HEK293 (cell line): ENCODE measurements at regions not wholly inside any gene's neighbourhood (a gene's known extent, or its start where the extent isn't known, plus 50 kb on each side); places are given as distances from the start of the nearest gene placed in this dataset.

Source experiments
- CTCF ChIA-PET: fragments of 350-600 bp; formaldehyde crosslinking; extraction: SDS; loops from one replicate; lab custom pipeline; 2021; ENCODE audit warnings: antibody characterized with exemption; lab: Yijun Ruan, JAX
- POLR2A ChIA-PET: fragments of 300-600 bp; formaldehyde crosslinking; extraction: SDS; loops from one replicate; lab custom pipeline; 2020; ENCODE audit warnings: antibody characterized with exemption, inconsistent platforms; lab: Yijun Ruan, JAX
- H3K27ac ChIP-seq: fragments of 200-500 bp; sonication (Bioruptor generic); 2 replicates; pipeline ENCODE4 v1.5.1; 2014; ENCODE audit warnings: low read depth, low read length, control low read depth, inconsistent platforms; ENCODE audit errors: extremely low read depth
- H3K36me3 ChIP-seq, 2 experiments: fragments of 200-500 bp in 1 of 2; sonication (Bioruptor generic) in 1 of 2; 1 replicate in 1 of 2; 2 replicates in 1 of 2; pipeline ENCODE4 v1.5.1; 2014 to 2017; ENCODE audit warnings: inconsistent platforms in 2 of 2, low read length in 2 of 2; ENCODE audit not compliant: control insufficient read depth in 2 of 2, insufficient read depth in 1 of 2
- H3K4me1 ChIP-seq: fragments of 200-500 bp; sonication (Bioruptor generic); 2 replicates; pipeline ENCODE4 v1.5.1; 2014; ENCODE audit warnings: mild to moderate bottlenecking, low read length, inconsistent platforms; ENCODE audit not compliant: control insufficient read depth, insufficient read depth
- H3K4me3 ChIP-seq: 2 replicates; pipeline ENCODE4 v1.5.1; 2011; ENCODE audit warnings: low read depth, mild to moderate bottlenecking, control low read depth, low read length, moderate library complexity
- H3K9me3 ChIP-seq: fragments of 200-500 bp; sonication (Bioruptor generic); 2 replicates; pipeline ENCODE4 v1.5.1; 2014; ENCODE audit warnings: low read depth, low read length, inconsistent platforms; ENCODE audit not compliant: control insufficient read depth, insufficient read depth
- KLF8 ChIP-seq: fragments of 450-650 bp; formaldehyde crosslinking; IDR thresholded peaks from 2 replicates; pipeline ENCODE4 v1.5.1; 2016; ENCODE audit warnings: missing biosample characterization, missing genetic modification characterization
- MZF1 ChIP-seq: fragments of 450-650 bp; formaldehyde crosslinking; IDR thresholded peaks from 2 replicates; pipeline ENCODE4 v1.5.1; 2017; ENCODE audit warnings: missing biosample characterization, missing genetic modification characterization, borderline replicate concordance
- PRDM1 ChIP-seq: fragments of 450-650 bp; formaldehyde crosslinking; IDR thresholded peaks from 2 replicates; pipeline ENCODE4; 2016; ENCODE audit warnings: missing biosample characterization, missing genetic modification characterization
- SCRT1 ChIP-seq: fragments of 450-650 bp; formaldehyde crosslinking; IDR thresholded peaks from 2 replicates; pipeline ENCODE4 v1.5.1; 2016; ENCODE audit warnings: missing biosample characterization, missing genetic modification characterization, borderline replicate concordance
- SCRT2 ChIP-seq: fragments of 450-650 bp; formaldehyde crosslinking; IDR thresholded peaks from 2 replicates; pipeline ENCODE4 v1.5.1; 2016; ENCODE audit warnings: missing biosample characterization, missing genetic modification characterization
- ZBTB1 ChIP-seq: fragments of 450-650 bp; formaldehyde crosslinking; IDR thresholded peaks from 2 replicates; pipeline ENCODE4 v1.5.1; 2016; ENCODE audit warnings: missing biosample characterization, missing genetic modification characterization
- ZFP37 ChIP-seq: fragments of 450-650 bp; formaldehyde crosslinking; IDR thresholded peaks from 2 replicates; pipeline ENCODE4 v1.5.1; 2016; ENCODE audit warnings: missing biosample characterization, missing genetic modification characterization
- ZFP69B ChIP-seq: fragments of 450-650 bp; formaldehyde crosslinking; IDR thresholded peaks from 2 replicates; pipeline ENCODE4 v1.5.1; 2016; ENCODE audit warnings: missing biosample characterization, missing genetic modification characterization
- ZNF10 ChIP-seq: fragments of 450-650 bp; formaldehyde crosslinking; IDR thresholded peaks from 2 replicates; pipeline ENCODE4 v1.5.1; 2017; ENCODE audit warnings: missing biosample characterization, missing genetic modification characterization
- ZNF366 ChIP-seq: fragments of 450-650 bp; formaldehyde crosslinking; conservative IDR thresholded peaks from 2 replicates; pipeline ENCODE4 v1.5.1; 2016; ENCODE audit warnings: missing biosample characterization, missing genetic modification characterization
- ZNF514 ChIP-seq: fragments of 450-650 bp; formaldehyde crosslinking; IDR thresholded peaks from 2 replicates; pipeline ENCODE4 v1.5.1; 2016; ENCODE audit warnings: missing biosample characterization, missing genetic modification characterization
- ZNF544 ChIP-seq: fragments of 450-650 bp; formaldehyde crosslinking; IDR thresholded peaks from 2 replicates; pipeline ENCODE4 v1.5.0; 2017; ENCODE audit warnings: missing biosample characterization, missing genetic modification characterization
- ZNF555 ChIP-seq: fragments of 450-650 bp; formaldehyde crosslinking; conservative IDR thresholded peaks from 2 replicates; pipeline ENCODE4 v1.5.1; 2017; ENCODE audit warnings: missing biosample characterization, mild to moderate bottlenecking, missing genetic modification characterization, inconsistent platforms
- ZNF677 ChIP-seq: fragments of 450-650 bp; IDR thresholded peaks from 2 replicates; pipeline ENCODE4 v1.5.0; 2018; ENCODE audit warnings: missing biosample characterization, mild to moderate bottlenecking, missing genetic modification characterization, moderate library complexity
- ZNF76 ChIP-seq: fragments of 450-650 bp; formaldehyde crosslinking; IDR thresholded peaks from 2 replicates; pipeline ENCODE4; 2016; ENCODE audit warnings: low read depth, missing biosample characterization, missing genetic modification characterization, borderline replicate concordance
- ZSCAN16 ChIP-seq: fragments of 450-650 bp; formaldehyde crosslinking; IDR thresholded peaks from 2 replicates; pipeline ENCODE4 v1.5.1; 2016; ENCODE audit warnings: missing biosample characterization, missing genetic modification characterization
- ZSCAN30 ChIP-seq: fragments of 450-650 bp; IDR thresholded peaks from 2 replicates; pipeline ENCODE4 v1.5.1; 2018; ENCODE audit warnings: missing biosample characterization, mild to moderate bottlenecking, missing genetic modification characterization, moderate library complexity
- ZXDB ChIP-seq: fragments of 450-650 bp; formaldehyde crosslinking; IDR thresholded peaks from 2 replicates; pipeline ENCODE4 v1.5.1; 2016; ENCODE audit warnings: missing biosample characterization, missing genetic modification characterization
- TF ChIP-seq, protein P1 (sequence below): fragments of 450-650 bp; formaldehyde crosslinking; IDR thresholded peaks from 2 replicates; pipeline ENCODE4 v1.5.1; 2016; ENCODE audit warnings: missing biosample characterization, missing genetic modification characterization, low read depth
- TF ChIP-seq, protein P2 (sequence below): fragments of 450-650 bp; formaldehyde crosslinking; IDR thresholded peaks from 2 replicates; pipeline ENCODE4 v1.5.0; 2017; ENCODE audit warnings: missing biosample characterization, missing genetic modification characterization, borderline replicate concordance
- TF ChIP-seq, protein P3 (sequence below): fragments of 450-650 bp; formaldehyde crosslinking; IDR thresholded peaks from 2 replicates; pipeline ENCODE4 v1.5.1; 2017; ENCODE audit warnings: missing biosample characterization, mild to moderate bottlenecking, missing genetic modification characterization, moderate library complexity

DNA sequence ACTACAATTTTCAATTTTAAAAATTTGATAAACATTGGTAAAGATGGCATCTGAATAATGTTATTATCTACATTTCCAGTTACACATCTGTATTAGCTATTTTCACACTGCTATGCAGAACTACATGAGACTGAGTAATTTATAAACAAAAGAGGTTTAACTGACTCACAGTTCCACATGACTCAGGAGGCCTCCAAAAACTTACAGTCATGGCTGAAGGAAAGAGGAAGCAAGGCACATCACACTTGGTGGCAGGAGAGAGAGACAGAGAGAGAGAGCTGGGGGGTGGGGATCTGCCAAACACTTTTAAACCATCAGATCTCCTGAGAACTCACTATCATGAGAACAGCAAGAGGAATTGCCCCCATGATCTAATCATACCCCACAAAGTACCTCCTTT lies 850.0 kb downstream of the LTN1 start:
- H3K27ac ChIP-seq: no peak overlapping the region
- H3K9me3 ChIP-seq: no peaks in the 10 kb centered on the region; the same call in 1 of the 2 replicates
- no peaks in the 10 kb centered on the region for H3K4me1 ChIP-seq
- ChIA-PET CTCF (interaction anchor here (0.5 kb wide), 1 partner anchor 196 kb away, joined by 4 read pairs; no protein-coding TSS in a partner anchor), POLR2A (no interaction called here)
- TF ChIP-seq ZSCAN30 (tag by site-specific recombination) (no peak), ZXDB (tag by site-specific recombination) (no peak), SCRT1 (tag by site-specific recombination) (no peak), ZSCAN16 (no peak), ZNF555 (tag by site-specific recombination) (no peak), ZNF366 (tag by site-specific recombination) (no peak), PRDM1 (tag by site-specific recombination) (no peak), MZF1 (tag by site-specific recombination) (no peak), ZNF514 (no peak), ZBTB1 (tag by site-specific recombination) (no peak), ZNF10 (tag by site-specific recombination) (no peak)
- TF ChIP-seq, protein P1, sequence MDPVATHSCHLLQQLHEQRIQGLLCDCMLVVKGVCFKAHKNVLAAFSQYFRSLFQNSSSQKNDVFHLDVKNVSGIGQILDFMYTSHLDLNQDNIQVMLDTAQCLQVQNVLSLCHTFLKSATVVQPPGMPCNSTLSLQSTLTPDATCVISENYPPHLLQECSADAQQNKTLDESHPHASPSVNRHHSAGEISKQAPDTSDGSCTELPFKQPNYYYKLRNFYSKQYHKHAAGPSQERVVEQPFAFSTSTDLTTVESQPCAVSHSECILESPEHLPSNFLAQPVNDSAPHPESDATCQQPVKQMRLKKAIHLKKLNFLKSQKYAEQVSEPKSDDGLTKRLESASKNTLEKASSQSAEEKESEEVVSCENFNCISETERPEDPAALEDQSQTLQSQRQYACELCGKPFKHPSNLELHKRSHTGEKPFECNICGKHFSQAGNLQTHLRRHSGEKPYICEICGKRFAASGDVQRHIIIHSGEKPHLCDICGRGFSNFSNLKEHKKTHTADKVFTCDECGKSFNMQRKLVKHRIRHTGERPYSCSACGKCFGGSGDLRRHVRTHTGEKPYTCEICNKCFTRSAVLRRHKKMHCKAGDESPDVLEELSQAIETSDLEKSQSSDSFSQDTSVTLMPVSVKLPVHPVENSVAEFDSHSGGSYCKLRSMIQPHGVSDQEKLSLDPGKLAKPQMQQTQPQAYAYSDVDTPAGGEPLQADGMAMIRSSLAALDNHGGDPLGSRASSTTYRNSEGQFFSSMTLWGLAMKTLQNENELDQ (tag by site-specific recombination): no peak
- H3K36me3 ChIP-seq: no peaks in the 10 kb centered on the region
- H3K4me3 ChIP-seq: no peak overlapping the region

DNA sequence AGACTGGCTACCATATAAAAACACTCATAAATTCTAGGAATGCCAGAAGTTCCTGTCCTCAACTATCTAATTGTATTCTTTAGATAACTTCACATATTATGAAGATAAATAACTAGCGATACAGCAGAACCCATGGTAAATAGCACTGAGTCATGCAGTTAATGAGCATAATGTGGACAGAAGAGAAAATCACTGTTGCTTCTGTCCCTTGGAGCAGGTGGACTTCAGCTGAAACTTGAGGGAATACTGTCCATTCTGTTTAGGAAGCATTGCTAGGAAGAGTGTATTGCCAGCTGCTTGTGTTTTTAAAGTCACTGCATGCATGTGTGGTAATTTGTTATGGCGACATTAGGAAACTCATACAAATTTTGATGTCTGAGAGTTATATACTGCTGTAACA lies 854.4 kb downstream of the LTN1 start:
- Histone ChIP-seq H3K27ac (no peak overlapping the region), H3K4me1 (no peaks in the 10 kb centered on the region), H3K4me3 (no peak overlapping the region), H3K9me3 (no peaks in the 10 kb centered on the region; the same call in 1 of the 2 replicates), H3K36me3 (no peaks in the 10 kb centered on the region)
- CTCF ChIA-PET: no interaction called here
- no peak for TF ChIP-seq ZNF677 (tag by site-specific recombination)
- TF ChIP-seq ZFP37 (tag by site-specific recombination): no peak
- no peak for TF ChIP-seq ZFP69B (tag by site-specific recombination)
- no peak for TF ChIP-seq KLF8
- TF ChIP-seq, protein P2, sequence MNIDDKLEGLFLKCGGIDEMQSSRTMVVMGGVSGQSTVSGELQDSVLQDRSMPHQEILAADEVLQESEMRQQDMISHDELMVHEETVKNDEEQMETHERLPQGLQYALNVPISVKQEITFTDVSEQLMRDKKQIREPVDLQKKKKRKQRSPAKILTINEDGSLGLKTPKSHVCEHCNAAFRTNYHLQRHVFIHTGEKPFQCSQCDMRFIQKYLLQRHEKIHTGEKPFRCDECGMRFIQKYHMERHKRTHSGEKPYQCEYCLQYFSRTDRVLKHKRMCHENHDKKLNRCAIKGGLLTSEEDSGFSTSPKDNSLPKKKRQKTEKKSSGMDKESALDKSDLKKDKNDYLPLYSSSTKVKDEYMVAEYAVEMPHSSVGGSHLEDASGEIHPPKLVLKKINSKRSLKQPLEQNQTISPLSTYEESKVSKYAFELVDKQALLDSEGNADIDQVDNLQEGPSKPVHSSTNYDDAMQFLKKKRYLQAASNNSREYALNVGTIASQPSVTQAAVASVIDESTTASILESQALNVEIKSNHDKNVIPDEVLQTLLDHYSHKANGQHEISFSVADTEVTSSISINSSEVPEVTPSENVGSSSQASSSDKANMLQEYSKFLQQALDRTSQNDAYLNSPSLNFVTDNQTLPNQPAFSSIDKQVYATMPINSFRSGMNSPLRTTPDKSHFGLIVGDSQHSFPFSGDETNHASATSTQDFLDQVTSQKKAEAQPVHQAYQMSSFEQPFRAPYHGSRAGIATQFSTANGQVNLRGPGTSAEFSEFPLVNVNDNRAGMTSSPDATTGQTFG (tag by site-specific recombination): no peak
- no peak for TF ChIP-seq SCRT2 (tag by site-specific recombination)
- TF ChIP-seq, protein P3, sequence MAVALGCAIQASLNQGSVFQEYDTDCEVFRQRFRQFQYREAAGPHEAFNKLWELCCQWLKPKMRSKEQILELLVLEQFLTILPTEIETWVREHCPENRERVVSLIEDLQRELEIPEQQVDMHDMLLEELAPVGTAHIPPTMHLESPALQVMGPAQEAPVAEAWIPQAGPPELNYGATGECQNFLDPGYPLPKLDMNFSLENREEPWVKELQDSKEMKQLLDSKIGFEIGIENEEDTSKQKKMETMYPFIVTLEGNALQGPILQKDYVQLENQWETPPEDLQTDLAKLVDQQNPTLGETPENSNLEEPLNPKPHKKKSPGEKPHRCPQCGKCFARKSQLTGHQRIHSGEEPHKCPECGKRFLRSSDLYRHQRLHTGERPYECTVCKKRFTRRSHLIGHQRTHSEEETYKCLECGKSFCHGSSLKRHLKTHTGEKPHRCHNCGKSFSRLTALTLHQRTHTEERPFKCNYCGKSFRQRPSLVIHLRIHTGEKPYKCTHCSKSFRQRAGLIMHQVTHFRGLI (tag by site-specific recombination): no peak
- TF ChIP-seq ZNF544: no peak
- TF ChIP-seq ZNF76 (tag by site-specific recombination): no peak
- POLR2A ChIA-PET: no interaction called here
